ENCODE measurements at regions not wholly inside any gene's neighbourhood (a gene's known extent, or its start where the extent isn't known, plus 50 kb on each side); places are given as distances from the start of the nearest gene placed in this dataset.

- Histone ChIP-seq H3K4me2 (ENCODE audit: insufficient read depth, low read length) (no peak overlapping the region), H4K20me1 (replicated peaks; ENCODE audit: control insufficient read depth, insufficient read depth, low read length) (no peaks in the 10 kb centered on the region), H3K9me1 (ENCODE audit: control insufficient read depth, insufficient read depth, low read length) (no peaks in the 10 kb centered on the region), H3K27me3 (ENCODE audit: control insufficient read depth in 2 of 2, insufficient read depth in 2 of 2, low read length in 2 of 2) (no peaks in the 10 kb centered on the region), H3K27ac (ENCODE audit: extremely low read depth, low read depth, low read length) (no peak overlapping the region), H3K4me1 (replicated peaks in 1 of 2; ENCODE audit: control insufficient read depth in 2 of 2, insufficient read depth in 2 of 2, low read length in 2 of 2) (no peaks in the 10 kb centered on the region), H3K4me3 (no peak overlapping the region), H3K36me3 (ENCODE audit: control insufficient read depth, insufficient read depth, low read length) (no peaks in the 10 kb centered on the region), H2AFZ (ENCODE audit: low read depth, low read length) (no peak overlapping the region), H3K9me3 (replicated peaks; ENCODE audit: control insufficient read depth, insufficient read depth, low read depth, low read length) (no peaks in the 10 kb centered on the region), H3K9ac (ENCODE audit: insufficient read depth in 1 of 2, low read depth in 2 of 2, low read length in 2 of 2) (no peak overlapping the region), H3K79me2 (ENCODE audit: control insufficient read depth, insufficient read depth, low read length) (no peaks in the 10 kb centered on the region)
- in situ Hi-C loops (cut with MboI) (no loop called here), intact Hi-C loops (cut with micrococcal nuclease) (no loop called here)
- TF ChIP-seq MAZ (CRISPR knock-in tag; conservative IDR thresholded peaks at IDR 0.05 in 1 of 2, IDR thresholded peaks at IDR 0.05 in 1 of 2) (no peak), ZC3H11A (IDR thresholded peaks at IDR 0.05; ENCODE audit: low read depth, low read length) (no peak), BRF2 (IDR thresholded peaks at IDR 0.05; ENCODE audit: borderline replicate concordance, insufficient read depth, insufficient read length) (no peak), E4F1 (CRISPR knock-in tag; IDR thresholded peaks at IDR 0.05; ENCODE audit: borderline replicate concordance) (no peak), JUNB (CRISPR knock-in tag; conservative IDR thresholded peaks at IDR 0.05) (no peak), NCOA6 (IDR thresholded peaks at IDR 0.05) (no peak), ILF3 (IDR thresholded peaks at IDR 0.05; ENCODE audit: borderline replicate concordance) (no peak), ZNF134 (CRISPR knock-in tag; conservative IDR thresholded peaks at IDR 0.05) (no peak), YY1 (IDR thresholded peaks at IDR 0.05; ENCODE audit: borderline replicate concordance in 1 of 3, control insufficient read depth in 1 of 3, extremely low read depth in 1 of 3, insufficient read depth in 3 of 3, insufficient read length in 1 of 3, insufficient replicate concordance in 2 of 3, low read depth in 1 of 3, low read length in 2 of 3) (no peak), GABPB1 (CRISPR knock-in tag; IDR thresholded peaks at IDR 0.05) (no peak), BCOR (IDR thresholded peaks at IDR 0.05) (no peak), CHD2 (IDR thresholded peaks at IDR 0.05; ENCODE audit: low read depth, low read length) (no peak), ZNF354B (CRISPR knock-in tag; IDR thresholded peaks at IDR 0.05) (no peak), NEUROD1 (IDR thresholded peaks at IDR 0.05; ENCODE audit: borderline replicate concordance, low read depth, low read length, partially characterized antibody) (no peak), ZNF398 (CRISPR knock-in tag; IDR thresholded peaks at IDR 0.05) (no peak)
- TF ChIP-seq, protein P1, sequence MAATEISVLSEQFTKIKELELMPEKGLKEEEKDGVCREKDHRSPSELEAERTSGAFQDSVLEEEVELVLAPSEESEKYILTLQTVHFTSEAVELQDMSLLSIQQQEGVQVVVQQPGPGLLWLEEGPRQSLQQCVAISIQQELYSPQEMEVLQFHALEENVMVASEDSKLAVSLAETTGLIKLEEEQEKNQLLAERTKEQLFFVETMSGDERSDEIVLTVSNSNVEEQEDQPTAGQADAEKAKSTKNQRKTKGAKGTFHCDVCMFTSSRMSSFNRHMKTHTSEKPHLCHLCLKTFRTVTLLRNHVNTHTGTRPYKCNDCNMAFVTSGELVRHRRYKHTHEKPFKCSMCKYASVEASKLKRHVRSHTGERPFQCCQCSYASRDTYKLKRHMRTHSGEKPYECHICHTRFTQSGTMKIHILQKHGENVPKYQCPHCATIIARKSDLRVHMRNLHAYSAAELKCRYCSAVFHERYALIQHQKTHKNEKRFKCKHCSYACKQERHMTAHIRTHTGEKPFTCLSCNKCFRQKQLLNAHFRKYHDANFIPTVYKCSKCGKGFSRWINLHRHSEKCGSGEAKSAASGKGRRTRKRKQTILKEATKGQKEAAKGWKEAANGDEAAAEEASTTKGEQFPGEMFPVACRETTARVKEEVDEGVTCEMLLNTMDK (IDR thresholded peaks at IDR 0.05; ENCODE audit: borderline replicate concordance, insufficient read depth, low read depth, low read length, poor library complexity, severe bottlenecking) = no peak
- FAIRE-seq = no peak
- BruUV-seq (replicated peaks) = no TSS peak
- CTCF ChIA-PET (ENCODE audit: low intra/inter-chr PET ratio) = no interaction called here
- DNase-seq (ENCODE audit: extremely low read depth in 1 of 4, low spot score in 3 of 4) = no peak
- POLR2A ChIA-PET = interaction anchor here (0.7 kb wide), 1 partner anchor 9 kb away, joined by 3 read pairs; no protein-coding TSS in a partner anchor
- no peak for ATAC-seq
- 5% methylated on average over 4 of the region's 4 CpGs for WGBS (ENCODE audit: insufficient coverage, low coverage, missing lambda C conversion rate)
Measured at GRCh38 chr5:119930490-119930889, 301.1 kb downstream of the FAM170A start.

All from K562 (cell line).